GM23338 (cell line): ENCODE measurements at regions not wholly inside any gene's neighbourhood (a gene's known extent, or its start where the extent isn't known, plus 50 kb on each side); places are given as distances from the start of the nearest gene placed in this dataset.

Experiments used
- ATAC-seq: fragments of 200-7000 bp; cut with Tn5 transposase; 3 replicates; pipeline ENCODE4 v1.9.1; 2020
- DNase-seq: peaks from one replicate; pipeline ENCODE4 v3.0.0-alpha.2; 2015; ENCODE audit warnings: low spot score
- H2AFZ ChIP-seq: fragments of 200-600 bp; sonication (generic); 2 replicates; pipeline ENCODE4 v1.8.0; 2016; ENCODE audit warnings: antibody characterized with exemption, mild to moderate bottlenecking, moderate library complexity
- H3F3A ChIP-seq: fragments of 200-600 bp; sonication (generic); replicated peaks from 2 replicates; pipeline ENCODE4 v1.8.0; 2017; ENCODE audit warnings: antibody characterized with exemption, mixed run types, low read depth
- H3K27ac ChIP-seq: fragments of 200-600 bp; sonication (generic); 2 replicates; pipeline ENCODE4 v1.6.1; 2016; ENCODE audit warnings: low read depth
- H3K27me3 ChIP-seq: fragments of 200-600 bp; sonication (generic); 2 replicates; pipeline ENCODE4 v1.8.0; 2016; ENCODE audit warnings: mild to moderate bottlenecking, mixed run types, moderate library complexity; ENCODE audit not compliant: insufficient read depth
- H3K36me3 ChIP-seq: fragments of 200-600 bp; sonication (generic); 2 replicates; pipeline ENCODE4 v1.8.0; 2016; ENCODE audit warnings: mild to moderate bottlenecking; ENCODE audit not compliant: insufficient read depth
- H3K4me1 ChIP-seq: fragments of 200-600 bp; sonication (generic); 2 replicates; pipeline ENCODE4 v1.8.0; 2016; ENCODE audit warnings: mild to moderate bottlenecking, moderate library complexity; ENCODE audit not compliant: insufficient read depth
- H3K4me2 ChIP-seq: fragments of 200-600 bp; sonication (generic); 2 replicates; pipeline ENCODE4 v1.7.1; 2017; ENCODE audit warnings: mixed run types
- H3K4me3 ChIP-seq: fragments of 200-600 bp; sonication (generic); 2 replicates; pipeline ENCODE4 v1.6.1; 2016; ENCODE audit warnings: mixed run types
- H3K79me2 ChIP-seq: fragments of 200-600 bp; sonication (generic); replicated peaks from 2 replicates; pipeline ENCODE4 v1.8.0; 2017; ENCODE audit warnings: mild to moderate bottlenecking; ENCODE audit not compliant: insufficient read depth
- H3K9me2 ChIP-seq: fragments of 200-600 bp; sonication (generic); 2 replicates; pipeline ENCODE4 v1.8.0; 2017; ENCODE audit not compliant: insufficient read depth
- H4K20me1 ChIP-seq: fragments of 200-600 bp; sonication (generic); replicated peaks from 2 replicates; pipeline ENCODE4 v1.8.0; 2017; ENCODE audit warnings: mild to moderate bottlenecking; ENCODE audit not compliant: insufficient read depth
- H3K27ac Mint-ChIP-seq: 2 replicates; pipeline ENCODE4 v1.8.0; 2020; ENCODE audit warnings: inconsistent platforms, mild to moderate bottlenecking, moderate library complexity, mixed read lengths
- H3K27me3 Mint-ChIP-seq: 3 replicates; pipeline ENCODE4 v1.8.0; 2022; ENCODE audit warnings: low read depth, mild to moderate bottlenecking, moderate library complexity, mixed read lengths, inconsistent platforms; ENCODE audit not compliant: insufficient read depth, poor library complexity
- H3K36me3 Mint-ChIP-seq: 3 replicates; pipeline ENCODE4 v1.8.0; 2021; ENCODE audit warnings: low read depth, mild to moderate bottlenecking, inconsistent platforms, moderate library complexity, mixed read lengths
- H3K4me1 Mint-ChIP-seq: 3 replicates; pipeline ENCODE4 v1.8.0; 2020; ENCODE audit warnings: mild to moderate bottlenecking, inconsistent platforms, mixed read lengths
- H3K4me3 Mint-ChIP-seq: 3 replicates; pipeline ENCODE4 v1.8.0; 2021; ENCODE audit warnings: moderate library complexity, mild to moderate bottlenecking, inconsistent platforms, mixed read lengths
- H3K9me3 Mint-ChIP-seq: 3 replicates; pipeline ENCODE4 v1.8.0; 2020; ENCODE audit warnings: moderate library complexity, mild to moderate bottlenecking, inconsistent platforms, mixed read lengths
- CREB1 ChIP-seq: fragments of 250-450 bp; sonication (Bioruptor Pico); IDR thresholded peaks from 2 replicates; pipeline ENCODE4 v1.5.0; 2020; ENCODE audit warnings: low read depth, mild to moderate bottlenecking, moderate library complexity
- EZH2 ChIP-seq: fragments of 200-600 bp; sonication (generic); IDR thresholded peaks from one replicate; pipeline ENCODE4 v1.8.0; 2017; ENCODE audit warnings: antibody characterized with exemption, mild to moderate bottlenecking, low read depth; ENCODE audit not compliant: unreplicated experiment
- EZH2phosphoT487 ChIP-seq: fragments of 200-600 bp; sonication (generic); IDR thresholded peaks from one replicate; pipeline ENCODE4 v1.8.1; 2018; ENCODE audit warnings: antibody characterized with exemption; ENCODE audit not compliant: unreplicated experiment
- POLR2AphosphoS5 ChIP-seq: IDR thresholded peaks from 2 replicates; pipeline ENCODE4 v1.6.1; 2016; ENCODE audit warnings: antibody characterized with exemption, low read depth
- ZNF114 ChIP-seq: fragments of 250-450 bp; sonication (Bioruptor Pico); IDR thresholded peaks from 2 replicates; pipeline ENCODE4 v1.5.0; 2020; ENCODE audit warnings: mild to moderate bottlenecking, moderate library complexity
- ZNF462 ChIP-seq: fragments of 250-450 bp; sonication (Bioruptor Pico); IDR thresholded peaks from 2 replicates; pipeline ENCODE4 v1.5.0; 2020; ENCODE audit warnings: mild to moderate bottlenecking, moderate library complexity
- TF ChIP-seq, protein P1 (sequence below): IDR thresholded peaks from 2 replicates; pipeline ENCODE4 v1.6.1; 2016; ENCODE audit warnings: antibody characterized with exemption

DNA sequence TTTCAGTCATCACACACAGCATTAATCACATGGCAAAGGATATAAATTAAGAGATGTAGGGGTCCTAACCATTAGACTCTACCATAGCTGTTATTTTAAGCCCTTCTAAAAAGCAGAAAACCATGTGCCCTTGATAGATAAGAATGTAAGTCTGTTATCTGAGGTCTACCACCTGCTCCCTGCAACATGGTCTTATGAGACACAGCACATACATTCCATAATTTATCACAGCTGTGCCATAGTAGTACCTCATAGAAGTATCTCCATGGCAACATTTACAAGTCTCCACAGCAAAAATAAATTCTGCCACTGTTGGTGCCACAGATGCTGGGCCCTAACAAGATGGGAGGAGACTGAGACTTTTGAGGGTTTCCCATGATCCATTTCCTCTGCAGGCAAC is 265.4 kb downstream of the KDM5D start (continued):
- TF ChIP-seq ZNF462 (CRISPR knock-in tag) (no peak), POLR2AphosphoS5 (no peak), ZNF114 (no peak)

- no peaks in the 10 kb centered on the region for H3K79me2 ChIP-seq
- no peak overlapping the region for H3K4me3 ChIP-seq
- no peaks in the 10 kb centered on the region for H4K20me1 ChIP-seq
- Mint-ChIP-seq H3K4me1 (no peaks in the 10 kb centered on the region), H3K27ac (no peak overlapping the region), H3K4me3 (no peak overlapping the region), H3K27me3 (no peaks in the 10 kb centered on the region), H3K36me3 (no peaks in the 10 kb centered on the region), H3K9me3 (peaks cover 6% of the 10 kb centered on the region; the same call in 2 of the 3 replicates)
- no peak overlapping the region for H2AFZ ChIP-seq
- H3F3A ChIP-seq = no peaks in the 10 kb centered on the region
- ATAC-seq (no peak), DNase-seq (no peak)
- H3K27me3 ChIP-seq = no peaks in the 10 kb centered on the region
- H3K4me2 ChIP-seq = no peak overlapping the region
- no peak overlapping the region for H3K27ac ChIP-seq
- H3K4me1 ChIP-seq = no peaks in the 10 kb centered on the region
- H3K9me2 ChIP-seq = no peaks in the 10 kb centered on the region
- no peaks in the 10 kb centered on the region for H3K36me3 ChIP-seq
- no peak for TF ChIP-seq EZH2phosphoT487
- no peak for TF ChIP-seq ZNF114
- no peak for TF ChIP-seq EZH2
- TF ChIP-seq, protein P1, sequence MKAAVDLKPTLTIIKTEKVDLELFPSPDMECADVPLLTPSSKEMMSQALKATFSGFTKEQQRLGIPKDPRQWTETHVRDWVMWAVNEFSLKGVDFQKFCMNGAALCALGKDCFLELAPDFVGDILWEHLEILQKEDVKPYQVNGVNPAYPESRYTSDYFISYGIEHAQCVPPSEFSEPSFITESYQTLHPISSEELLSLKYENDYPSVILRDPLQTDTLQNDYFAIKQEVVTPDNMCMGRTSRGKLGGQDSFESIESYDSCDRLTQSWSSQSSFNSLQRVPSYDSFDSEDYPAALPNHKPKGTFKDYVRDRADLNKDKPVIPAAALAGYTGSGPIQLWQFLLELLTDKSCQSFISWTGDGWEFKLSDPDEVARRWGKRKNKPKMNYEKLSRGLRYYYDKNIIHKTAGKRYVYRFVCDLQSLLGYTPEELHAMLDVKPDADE = no peak
- TF ChIP-seq ZNF462 (CRISPR knock-in tag) = no peak
- no peak for TF ChIP-seq CREB1 (CRISPR knock-in tag)
Measured at GRCh38 chrY:19477959-19478358, 266.6 kb downstream of the KDM5D start.
